ENCODE measurements at regions not wholly inside any gene's neighbourhood (a gene's known extent, or its start where the extent isn't known, plus 50 kb on each side); places are given as distances from the start of the nearest gene placed in this dataset.

- Histone ChIP-seq H3K9me1 (ENCODE audit: control insufficient read depth, insufficient read depth, low read length) (no peaks in the 10 kb centered on the region), H3K4me1 (replicated peaks in 1 of 2; ENCODE audit: control insufficient read depth in 2 of 2, insufficient read depth in 2 of 2, low read length in 2 of 2) (no peaks in the 10 kb centered on the region), H4K20me1 (replicated peaks; ENCODE audit: control insufficient read depth, insufficient read depth, low read length) (no peaks in the 10 kb centered on the region), H3K27me3 (ENCODE audit: control insufficient read depth in 2 of 2, insufficient read depth in 2 of 2, low read length in 2 of 2) (no peaks in the 10 kb centered on the region), H3K4me3 (no peak overlapping the region), H3K27ac (ENCODE audit: extremely low read depth, low read depth, low read length) (no peak overlapping the region), H3K36me3 (ENCODE audit: control insufficient read depth, insufficient read depth, low read length) (no peaks in the 10 kb centered on the region), H3K9me3 (replicated peaks; ENCODE audit: control insufficient read depth, insufficient read depth, low read depth, low read length) (no peaks in the 10 kb centered on the region), H3K9ac (ENCODE audit: insufficient read depth in 1 of 2, low read depth in 2 of 2, low read length in 2 of 2) (no peak overlapping the region), H3K4me2 (ENCODE audit: insufficient read depth, low read length) (no peak overlapping the region), H2AFZ (ENCODE audit: low read depth, low read length) (no peak overlapping the region), H3K79me2 (ENCODE audit: control insufficient read depth, insufficient read depth, low read length) (no peaks in the 10 kb centered on the region)
- ATAC-seq (no peak), FAIRE-seq (no peak), DNase-seq (ENCODE audit: extremely low read depth in 1 of 4, low spot score in 3 of 4) (no peak)
- POLR2A ChIA-PET, result no interaction called here
- no TSS peak for BruUV-seq (replicated peaks)
- 0% methylated on average over 3 of the region's 3 CpGs for WGBS (ENCODE audit: insufficient coverage, low coverage, missing lambda C conversion rate)
- CTCF ChIA-PET (ENCODE audit: low intra/inter-chr PET ratio), result no interaction called here
- in situ Hi-C loops (cut with MboI), result no loop called here
- intact Hi-C loops (cut with micrococcal nuclease), result no loop called here
- no peak for TF ChIP-seq MTA2 (IDR thresholded peaks at IDR 0.05; ENCODE audit: low read depth)
- TF ChIP-seq MAFF (IDR thresholded peaks at IDR 0.05; ENCODE audit: low read length), result no peak
- no peak for TF ChIP-seq HNRNPLL (IDR thresholded peaks at IDR 0.05; ENCODE audit: low read depth, low read length, poor library complexity, severe bottlenecking)
- no peak for TF ChIP-seq ZBTB26 (CRISPR knock-in tag; IDR thresholded peaks at IDR 0.05)
- no peak for TF ChIP-seq CREB5 (CRISPR knock-in tag; IDR thresholded peaks at IDR 0.05)
- no peak for TF ChIP-seq HCFC1 (IDR thresholded peaks at IDR 0.05; ENCODE audit: low read depth, low read length)
- no peak for TF ChIP-seq GATA2 (CRISPR knock-in tag; IDR thresholded peaks at IDR 0.05)
- TF ChIP-seq MYNN (IDR thresholded peaks at IDR 0.05), result no peak
- TF ChIP-seq MYNN (CRISPR knock-in tag; IDR thresholded peaks at IDR 0.05), result no peak
- no peak for TF ChIP-seq IFI16 (CRISPR knock-in tag; IDR thresholded peaks at IDR 0.05)
- no peak for TF ChIP-seq ZNF512 (tag; IDR thresholded peaks at IDR 0.05)
- no peak for TF ChIP-seq SAFB (IDR thresholded peaks at IDR 0.05; ENCODE audit: borderline replicate concordance, low read depth, low read length)
- no peak for TF ChIP-seq TBL1XR1 (IDR thresholded peaks at IDR 0.05; ENCODE audit: low read length in 2 of 2)
- TF ChIP-seq TCF15 (CRISPR knock-in tag; IDR thresholded peaks at IDR 0.05), result no peak
- TF ChIP-seq ASH1L (IDR thresholded peaks at IDR 0.05; ENCODE audit: borderline replicate concordance, low read depth, partially characterized antibody), result no peak
- TF ChIP-seq ZNF778 (CRISPR knock-in tag; IDR thresholded peaks at IDR 0.05), result no peak
- TF ChIP-seq PCBP1 (IDR thresholded peaks at IDR 0.05; ENCODE audit: low read depth, low read length, poor library complexity, severe bottlenecking), result no peak
- TF ChIP-seq PRMT5 (CRISPR knock-in tag; IDR thresholded peaks at IDR 0.05), result no peak
- TF ChIP-seq ZC3H4 (CRISPR knock-in tag; IDR thresholded peaks at IDR 0.05; ENCODE audit: borderline replicate concordance), result no peak
- no peak for TF ChIP-seq TRIM28 (IDR thresholded peaks at IDR 0.05)
- TF ChIP-seq ZNF766 (CRISPR knock-in tag; conservative IDR thresholded peaks at IDR 0.05), result no peak
Measured at GRCh38 chr14:44730860-44731259, 223.8 kb upstream of the FSCB start.

Measured in K562 (cell line).